HG03097 (cell line): ENCODE measurements at regions not wholly inside any gene's neighbourhood (a gene's known extent, or its start where the extent isn't known, plus 50 kb on each side); places are given as distances from the start of the nearest gene placed in this dataset.
"Not testable (repeated sequence)": the region's sequence is repeated elsewhere in the genome, so short reads cannot be mapped to it uniquely, and the experiment has no call there.

ENCODE experiments used
- ATAC-seq: cut with Tn5 transposase; IDR thresholded peaks from one replicate; pipeline ENCODE4 v1.9.1; 2021; ENCODE audit not compliant: unreplicated experiment, low FRiP score

DNA sequence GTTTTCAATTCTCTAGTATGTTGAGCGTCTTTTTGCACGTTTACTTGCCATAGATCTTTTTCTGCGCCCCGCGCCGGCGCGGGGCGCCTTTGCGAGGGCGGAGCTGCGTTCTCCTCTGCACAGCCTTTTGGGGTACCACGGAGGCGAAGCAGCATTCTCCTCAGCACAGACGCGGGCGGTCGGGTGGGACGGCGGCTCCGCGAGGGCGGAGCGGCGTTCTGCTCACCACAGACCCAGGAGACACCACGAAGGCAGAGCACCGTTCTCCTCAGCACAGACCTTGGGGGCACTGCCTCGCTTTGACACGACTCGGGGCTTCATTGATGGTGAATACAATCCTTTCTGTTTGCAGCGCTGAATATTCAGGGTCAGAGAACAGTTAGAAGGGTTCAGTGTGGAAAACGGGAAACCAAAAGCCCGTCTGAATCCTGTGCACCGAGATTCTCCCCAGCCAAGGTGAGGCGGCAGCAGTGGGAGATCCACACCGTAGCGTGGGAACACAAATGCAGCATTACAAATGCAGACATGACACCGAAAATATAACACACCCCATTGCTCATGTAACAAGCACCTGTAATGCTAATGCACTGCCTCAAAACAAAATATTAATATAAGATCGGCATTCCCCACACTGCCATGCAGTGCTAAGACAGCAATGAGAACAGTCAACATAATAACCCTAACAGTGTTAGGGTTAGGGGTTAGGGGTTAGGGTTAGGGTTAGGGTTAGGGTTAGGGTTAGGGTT, 190.7 kb upstream of the VIPR2 start:
- ATAC-seq: not testable (repeated sequence)

DNA sequence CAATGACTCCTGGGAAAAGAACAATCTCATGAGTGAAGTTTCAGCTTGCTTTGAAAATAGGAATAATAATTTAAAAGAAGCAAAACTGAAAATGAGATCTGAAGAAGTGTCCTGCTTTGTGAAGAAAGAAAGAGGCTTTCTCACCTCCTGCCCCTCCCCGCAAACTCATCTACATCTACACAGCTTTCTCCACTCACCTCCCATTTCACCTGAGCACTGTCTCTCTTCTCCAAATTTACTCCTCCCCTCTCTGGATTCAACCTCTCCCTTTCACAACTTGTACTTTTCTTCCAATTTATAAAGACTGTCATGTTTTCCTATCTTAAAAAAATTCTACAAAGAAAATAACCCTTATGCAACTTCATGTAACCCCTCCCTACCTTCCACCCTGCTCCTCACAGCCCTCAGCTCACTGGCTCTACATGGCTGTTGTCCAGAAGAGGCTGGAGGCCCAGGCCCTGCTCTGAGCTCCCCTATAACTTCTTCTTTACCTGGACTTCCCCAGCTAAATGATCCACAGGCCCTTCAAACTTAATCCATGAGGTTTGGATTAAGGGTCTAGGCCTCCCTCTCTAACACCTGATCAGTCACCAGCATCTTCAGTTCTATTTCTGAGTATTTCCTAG, 188.3 kb upstream of the VIPR2 start:
- ATAC-seq: not testable (repeated sequence)

DNA sequence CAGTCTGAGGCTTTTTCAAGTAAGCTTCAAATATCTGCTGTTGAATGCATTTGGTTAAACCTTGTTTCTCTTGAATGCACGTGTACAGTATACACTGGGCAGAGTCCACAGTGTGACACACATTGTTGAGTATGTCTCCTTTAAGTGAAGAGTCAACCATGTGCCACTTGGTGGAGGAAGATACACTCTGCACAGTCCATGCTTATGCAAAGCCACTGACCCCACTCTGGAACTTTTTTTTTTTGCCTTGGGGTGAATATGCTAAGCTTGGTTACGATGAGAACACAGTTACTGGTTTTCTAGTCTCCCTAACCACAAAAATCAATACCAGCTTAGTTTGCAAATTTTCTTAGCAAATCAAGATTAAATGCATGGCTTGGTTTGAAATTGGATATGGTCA, 186.8 kb upstream of the VIPR2 start:
- ATAC-seq: no peak

DNA sequence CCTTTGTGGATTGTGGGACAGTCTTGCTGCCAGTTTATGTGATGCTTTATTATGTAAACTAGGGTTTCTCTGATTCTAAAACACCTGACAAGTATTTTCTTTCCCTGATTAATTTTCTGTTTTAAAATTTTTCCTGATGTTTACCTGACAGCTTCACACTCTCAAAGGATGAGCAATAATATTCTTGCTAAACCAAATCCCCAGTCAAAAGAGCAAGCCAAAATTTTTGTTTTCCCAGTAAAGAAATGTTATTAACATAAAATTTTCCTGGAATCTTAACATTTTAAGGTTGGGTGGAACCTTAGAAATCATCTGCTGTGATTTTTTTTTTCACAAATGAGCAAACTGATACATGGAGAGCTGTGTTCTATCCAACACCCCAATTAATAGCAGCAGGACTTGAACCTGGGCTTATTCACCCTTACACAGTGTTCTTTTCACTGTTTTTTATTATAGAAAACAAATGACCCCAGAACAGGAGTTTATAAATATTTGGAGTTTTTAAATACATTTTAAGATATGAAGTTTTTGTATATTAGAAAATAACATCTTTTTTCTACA, 185.2 kb upstream of the VIPR2 start:
- no peak for ATAC-seq

DNA sequence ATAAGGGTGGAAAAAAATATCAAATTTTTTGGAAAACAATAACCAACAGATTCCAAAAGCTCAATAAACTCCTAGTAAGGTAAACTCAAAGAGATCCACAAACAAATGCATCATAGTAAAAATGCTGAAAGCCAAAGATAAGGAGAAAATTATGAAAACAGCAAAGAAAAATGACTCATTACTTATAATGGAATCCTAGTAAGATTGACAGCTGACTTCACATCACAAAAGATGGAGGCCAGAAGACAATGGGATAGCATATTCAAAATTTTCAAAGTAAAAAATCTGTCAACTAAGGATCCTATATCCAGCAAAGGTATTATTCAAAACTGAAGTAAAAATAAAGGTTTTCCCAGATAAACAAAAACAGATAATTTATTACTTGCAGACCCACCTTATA, 183.4 kb upstream of the VIPR2 start:
- no peak for ATAC-seq

DNA sequence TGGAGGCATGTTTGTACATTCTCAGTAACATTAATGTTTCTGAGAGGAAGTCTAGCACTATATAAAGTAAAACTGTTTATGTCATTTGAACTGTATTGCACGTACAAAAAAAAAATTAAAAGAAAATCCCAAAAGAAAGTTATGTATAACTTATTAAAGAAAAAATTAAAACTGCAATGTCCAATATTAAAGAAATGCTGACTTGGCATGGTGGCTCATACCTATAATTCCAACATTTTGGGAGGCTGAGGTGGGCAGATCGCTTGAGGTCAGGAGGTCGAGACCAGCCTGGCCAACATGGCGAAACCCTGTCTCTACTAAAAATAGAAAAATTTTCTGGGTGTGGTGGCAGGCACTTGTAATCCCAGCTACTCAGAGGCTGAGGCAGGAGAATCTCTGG, 178.7 kb upstream of the VIPR2 start:
- ATAC-seq: no peak

DNA sequence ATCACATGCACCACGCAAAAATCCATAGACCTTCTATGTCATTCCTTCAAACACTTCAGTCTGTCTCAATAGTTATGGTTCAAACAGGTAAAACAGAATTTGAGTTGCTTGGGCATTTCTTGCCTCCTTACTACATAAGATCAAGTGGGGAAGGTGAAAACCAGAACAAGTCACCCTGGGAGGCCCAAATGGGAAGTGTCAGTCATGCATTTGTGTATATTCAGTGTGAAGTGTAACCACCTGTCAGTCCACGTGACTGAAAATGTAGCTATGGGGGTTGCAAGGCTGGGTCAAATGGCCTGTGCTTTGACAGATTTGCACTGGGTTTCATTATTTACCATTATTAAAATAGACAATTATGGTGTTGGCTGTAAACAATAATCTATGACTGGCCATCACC, 176.6 kb upstream of the VIPR2 start:
- no peak for ATAC-seq

DNA sequence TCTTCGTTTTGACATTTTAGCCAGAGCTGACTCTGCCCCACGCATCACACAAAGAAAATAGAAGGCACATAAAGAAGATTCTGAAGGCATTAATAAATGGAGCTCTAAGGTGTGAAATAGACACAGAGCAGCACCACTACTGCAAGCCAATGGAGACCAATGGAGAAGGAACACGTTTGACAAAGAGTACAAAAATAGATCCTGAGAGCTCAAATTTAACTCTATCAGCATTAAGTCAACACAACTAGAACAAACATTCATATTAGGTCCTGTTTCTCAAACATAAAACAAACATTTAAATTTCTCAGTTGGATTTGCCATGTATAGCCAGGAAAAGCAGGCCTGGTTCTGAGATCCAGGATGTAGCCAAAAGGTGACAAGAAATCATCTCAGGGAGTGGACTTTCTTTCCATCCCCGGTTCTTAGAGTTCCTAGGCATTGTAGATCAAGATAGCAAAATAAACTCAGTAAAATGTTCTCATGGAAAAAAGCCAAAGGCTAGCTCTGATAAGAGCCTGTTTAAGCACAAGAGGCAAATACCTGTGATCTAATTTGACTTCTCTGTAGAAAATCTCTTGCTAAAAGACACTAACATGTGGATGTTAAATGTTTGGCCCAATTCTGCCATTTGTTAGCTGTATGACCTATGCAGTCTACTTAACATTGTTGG, 174.2 kb upstream of the VIPR2 start:
- no peak for ATAC-seq

DNA sequence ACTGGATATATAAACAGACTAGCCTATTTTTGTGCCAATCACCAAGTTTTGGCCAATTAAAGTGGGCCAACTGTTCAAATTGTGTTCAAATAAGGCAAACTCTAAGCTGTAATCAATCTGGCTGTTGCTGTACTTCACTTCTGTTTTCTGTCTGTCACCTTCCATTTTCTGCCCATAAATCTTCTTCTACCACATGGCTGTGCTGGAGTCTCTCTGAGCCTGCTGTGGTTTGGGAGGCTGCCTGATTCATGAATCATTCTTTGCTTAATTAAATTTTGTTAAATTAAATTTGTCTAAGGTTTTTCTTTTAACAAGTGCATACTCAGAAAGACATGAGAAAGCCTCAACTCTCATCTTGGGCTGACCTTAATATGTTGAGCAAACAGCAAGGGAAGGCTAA, 172.6 kb upstream of the VIPR2 start:
- no peak for ATAC-seq

DNA sequence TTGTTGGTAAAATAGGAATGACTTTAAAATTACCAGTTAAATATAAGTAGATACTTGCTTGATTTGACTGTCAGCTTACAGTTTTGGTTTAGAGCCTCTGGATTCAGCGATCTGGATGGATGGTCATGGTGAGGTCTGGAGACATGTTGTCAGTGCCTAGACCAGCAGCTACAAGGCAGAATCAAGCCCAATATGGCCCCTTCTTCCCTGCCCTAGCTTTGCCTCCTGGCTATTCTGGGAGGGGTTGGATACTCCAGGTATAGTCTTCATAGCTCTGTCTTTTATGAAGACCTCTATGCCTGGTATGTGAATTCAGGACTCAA, 166.5 kb upstream of the VIPR2 start:
- ATAC-seq: no peak

DNA sequence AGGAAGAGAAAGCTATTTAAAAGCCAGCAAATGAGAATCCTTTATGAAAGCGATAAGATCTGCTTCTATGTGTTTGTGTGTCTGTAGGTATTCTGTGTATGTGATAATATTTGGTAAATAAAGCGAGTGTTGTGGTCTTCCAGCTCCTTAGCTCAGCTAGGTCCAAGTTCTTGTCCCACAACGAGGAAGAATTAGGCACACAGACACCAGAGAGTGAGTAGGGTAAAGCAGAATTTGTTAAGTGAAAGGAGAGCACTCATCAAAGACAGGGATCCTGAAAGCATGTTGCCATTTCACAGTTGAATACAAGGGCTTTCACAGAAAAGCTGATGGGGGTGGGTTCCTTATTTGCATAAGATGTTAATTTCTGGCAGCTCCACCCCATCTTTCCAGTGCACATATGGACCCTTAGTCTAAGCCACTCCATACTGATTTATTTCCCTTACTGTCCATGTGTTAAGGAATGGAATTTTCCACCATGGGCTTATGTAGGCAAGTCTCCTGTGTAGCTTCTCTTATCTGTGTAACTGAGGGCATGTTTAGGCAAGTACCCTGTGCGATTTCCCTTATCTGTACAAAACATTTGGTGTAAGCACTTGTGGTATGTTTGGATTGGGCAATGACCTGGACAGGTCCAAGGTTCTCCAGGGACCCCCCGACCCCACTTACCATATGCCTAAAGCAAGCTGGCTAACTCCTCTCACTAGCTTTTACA, 165.9 kb upstream of the VIPR2 start:
- ATAC-seq: no peak

DNA sequence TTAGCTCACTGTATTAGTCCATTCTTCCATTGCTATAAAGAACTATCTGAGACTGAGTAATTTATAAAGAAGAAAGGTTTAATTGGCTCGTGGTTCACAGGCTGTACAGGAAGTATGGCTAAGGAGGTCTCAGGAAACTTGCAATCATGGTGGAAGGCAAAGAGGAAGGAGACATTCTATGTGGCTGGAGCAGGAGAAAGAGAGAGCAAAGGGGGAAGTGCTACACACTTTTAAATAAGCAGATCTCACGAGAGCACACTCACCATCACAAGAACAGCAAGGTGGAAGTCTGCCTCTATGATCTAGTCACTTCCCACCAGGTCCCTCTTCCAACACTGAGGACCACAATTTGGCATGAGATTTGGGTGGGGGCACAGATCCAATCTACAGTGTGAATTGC, 164.5 kb upstream of the VIPR2 start:
- ATAC-seq: not testable (repeated sequence)

DNA sequence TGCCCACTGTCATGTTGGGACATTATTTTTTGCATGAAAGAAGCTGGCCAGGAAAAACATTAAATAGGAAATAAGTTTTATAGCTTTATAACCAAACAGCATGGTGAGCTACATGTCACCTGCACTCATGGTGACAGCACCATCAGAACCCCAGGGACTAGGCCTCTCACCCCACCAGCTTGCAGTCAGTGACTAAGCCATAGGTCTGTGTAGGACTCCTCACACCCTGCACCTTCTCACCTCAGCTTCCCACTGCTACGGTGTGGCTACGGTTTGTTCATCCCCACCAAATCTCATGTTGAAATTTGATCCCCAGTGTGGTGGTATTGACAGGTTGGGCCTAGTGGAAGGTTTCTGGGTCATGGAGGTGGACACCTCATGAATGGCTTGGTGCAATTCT, 161.3 kb upstream of the VIPR2 start:
- ATAC-seq: no peak

DNA sequence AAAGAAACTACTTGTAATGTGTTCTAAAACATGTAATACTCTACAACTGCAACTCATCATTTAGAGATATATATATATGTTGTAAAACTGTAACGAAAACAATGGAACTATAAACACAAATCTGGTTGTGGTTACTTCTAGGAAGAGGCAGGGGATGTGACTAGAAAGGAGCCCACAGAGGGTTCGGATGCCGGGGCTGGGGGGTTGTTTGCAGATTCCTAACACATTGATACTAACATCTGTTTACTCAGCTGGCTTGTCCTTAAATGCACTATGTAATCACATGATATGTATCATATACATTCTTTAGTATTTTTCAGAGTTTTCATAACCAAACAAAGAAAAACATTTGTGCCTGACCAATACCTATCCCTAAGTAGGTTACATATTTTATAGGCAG, 160.5 kb upstream of the VIPR2 start:
- ATAC-seq: not testable (repeated sequence)

DNA sequence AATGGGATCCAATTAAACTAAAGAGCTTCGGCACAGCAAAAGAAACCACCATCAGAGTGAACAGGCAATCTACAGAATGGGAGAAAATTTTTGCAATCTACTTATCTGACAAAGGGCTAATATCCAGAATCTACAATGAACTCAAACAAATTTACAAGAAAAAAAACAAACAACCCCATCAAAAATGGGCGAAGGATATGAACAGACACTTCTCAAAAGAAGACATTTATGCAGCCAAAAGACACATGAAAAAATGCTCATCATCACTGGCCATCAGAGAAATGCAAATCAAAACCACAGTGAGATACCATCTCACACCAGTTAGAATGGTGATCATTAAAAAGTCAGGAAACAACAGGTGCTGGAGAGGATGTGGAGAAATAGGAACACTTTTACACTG, 158.8 kb upstream of the VIPR2 start:
- not testable (repeated sequence) for ATAC-seq

DNA sequence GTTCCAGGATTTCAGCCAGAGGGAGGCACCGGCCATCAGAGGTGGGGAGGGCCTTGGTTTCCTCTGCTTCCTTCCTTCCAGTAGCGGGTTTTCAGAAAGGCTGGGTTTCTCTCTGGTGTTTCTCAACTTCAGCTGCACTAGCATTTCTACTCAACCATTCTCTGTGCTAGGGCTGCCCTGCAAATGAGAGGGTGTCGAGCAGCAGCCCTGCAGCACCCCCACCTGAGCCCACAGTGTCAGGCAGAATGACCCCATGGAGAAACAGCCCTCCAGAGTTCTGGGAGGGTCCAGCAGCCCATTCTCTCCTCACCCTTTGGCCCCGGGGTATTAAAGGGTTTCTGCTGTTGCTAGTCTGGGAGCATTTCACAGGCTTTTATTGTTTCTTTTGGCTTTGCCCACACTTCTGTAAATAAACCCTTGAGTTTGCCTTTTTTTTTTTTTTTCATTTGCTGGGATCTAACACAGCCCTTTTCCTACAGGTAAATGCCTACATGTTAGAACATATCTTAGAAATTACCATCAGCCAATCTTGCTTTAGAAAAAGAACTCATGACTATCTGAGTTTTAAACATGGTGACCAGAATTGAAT, 151.5 kb upstream of the VIPR2 start:
- ATAC-seq: no peak

DNA sequence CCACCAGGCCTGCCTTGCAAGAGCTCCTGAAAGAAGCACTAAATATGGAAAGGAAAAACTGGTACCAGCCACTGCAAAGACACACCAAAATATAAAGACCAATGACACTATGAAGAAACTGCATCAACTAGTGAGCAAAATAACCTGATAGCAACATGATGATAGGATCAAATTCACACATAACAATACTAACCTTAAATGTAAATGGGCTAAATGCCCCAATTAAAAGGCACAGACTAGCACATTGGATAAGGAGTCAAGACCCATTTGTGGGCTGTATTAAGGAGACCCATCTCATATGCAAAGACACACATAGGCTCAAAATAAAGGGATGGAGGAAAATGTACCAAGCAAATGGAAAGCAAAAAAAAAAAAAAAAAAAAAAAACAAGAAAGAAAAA, 141.8 kb upstream of the VIPR2 start:
- not testable (repeated sequence) for ATAC-seq

DNA sequence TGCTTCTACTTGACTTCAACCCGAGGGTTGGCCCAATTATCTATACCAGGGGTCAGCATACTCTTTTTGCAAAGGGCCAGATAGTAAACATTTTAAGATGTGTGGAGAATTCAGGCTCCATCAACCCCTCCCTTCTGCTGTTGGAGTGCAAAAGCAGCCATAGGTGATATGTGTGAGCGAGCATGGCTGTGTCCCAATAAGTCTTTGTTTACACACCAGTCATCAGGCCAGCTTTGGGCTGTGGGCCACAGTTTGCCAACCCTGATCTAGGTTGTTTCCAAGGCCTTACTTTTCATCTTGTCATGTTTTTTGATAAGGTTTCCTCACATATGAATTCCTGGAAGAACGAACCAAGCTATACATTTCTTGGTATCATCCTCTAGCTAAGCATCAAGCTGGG, 136.9 kb upstream of the VIPR2 start:
- ATAC-seq: no peak

DNA sequence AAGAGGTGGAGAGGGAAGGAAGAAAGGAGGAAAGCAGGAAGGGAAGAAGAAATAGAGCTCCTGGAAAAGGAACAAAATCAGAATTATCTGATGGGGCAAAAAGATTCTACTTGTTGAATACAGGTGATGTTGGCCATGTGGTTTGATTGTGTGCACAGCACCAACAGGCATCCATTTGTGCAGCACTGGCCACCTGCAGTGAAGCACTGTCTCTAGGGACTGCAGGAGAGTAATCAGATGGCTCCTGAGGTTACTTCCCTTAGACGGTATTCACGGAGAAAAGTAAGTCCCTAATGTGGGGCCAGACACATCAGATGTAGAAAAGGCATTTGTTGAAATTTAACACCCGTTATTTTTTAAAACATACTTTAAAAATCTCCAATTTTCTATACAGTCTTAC, 135.3 kb upstream of the VIPR2 start:
- no peak for ATAC-seq

DNA sequence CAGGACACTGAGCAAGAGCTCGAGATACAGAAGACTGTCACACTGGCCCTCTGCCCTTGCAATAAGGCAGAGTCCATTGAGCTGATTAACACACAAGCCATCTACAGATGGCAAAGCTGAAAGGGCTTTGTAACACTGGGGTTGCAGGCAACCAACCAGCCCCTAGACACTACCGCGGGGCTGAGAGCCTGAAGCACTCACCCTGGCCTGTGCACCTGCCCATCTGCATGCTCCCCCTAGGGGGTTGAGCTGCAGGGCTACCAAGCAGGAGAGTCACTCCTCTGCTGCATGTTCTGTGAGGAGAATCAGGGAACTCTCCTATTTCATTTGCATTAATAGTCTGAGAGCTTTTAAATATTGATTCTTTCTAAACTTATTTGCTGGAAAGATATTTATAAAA, 128.1 kb upstream of the VIPR2 start:
- no peak for ATAC-seq

DNA sequence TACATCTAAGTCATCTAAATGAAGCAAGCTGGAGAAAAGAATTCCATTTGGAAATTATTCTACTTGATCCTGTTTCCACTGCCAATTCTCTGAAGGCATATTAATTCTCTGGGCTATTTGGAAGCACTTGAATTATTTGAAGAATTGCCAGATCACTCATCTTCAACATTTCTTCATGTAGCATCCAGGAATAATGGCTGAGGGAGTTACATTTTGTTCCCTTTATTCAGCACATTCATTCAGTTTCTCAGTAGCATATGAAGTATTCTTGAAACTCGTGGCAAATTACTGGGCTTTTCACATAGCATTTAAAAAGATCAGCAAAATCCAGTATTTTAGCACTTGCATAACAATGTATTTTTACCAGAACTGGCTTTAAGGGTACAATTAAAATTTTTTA, 127.1 kb upstream of the VIPR2 start:
- no peak for ATAC-seq
